Activated naive CD8-positive, alpha-beta T cell treated with anti-CD3 and anti-CD28 coated beads for 36 hours (primary cell): ENCODE measurements at regions not wholly inside any gene's neighbourhood (a gene's known extent, or its start where the extent isn't known, plus 50 kb on each side); places are given as distances from the start of the nearest gene placed in this dataset.
"Not testable (repeated sequence)": the region's sequence is repeated elsewhere in the genome, so short reads cannot be mapped to it uniquely, and the experiment has no call there.

Experiments used
- DNase-seq: peaks from one replicate; pipeline ENCODE4 v3.0.0; 2021
- H3K27ac Mint-ChIP-seq: one replicate; pipeline ENCODE4 v1.8.0; 2022; ENCODE audit warnings: mild to moderate bottlenecking, moderate library complexity, mixed read lengths
- H3K27me3 Mint-ChIP-seq: one replicate; pipeline ENCODE4 v1.8.0; 2022; ENCODE audit warnings: mild to moderate bottlenecking, mixed read lengths
- H3K36me3 Mint-ChIP-seq: one replicate; pipeline ENCODE4 v1.8.0; 2021; ENCODE audit warnings: mild to moderate bottlenecking, mixed read lengths
- H3K4me1 Mint-ChIP-seq: one replicate; pipeline ENCODE4 v1.8.0; 2021; ENCODE audit warnings: mixed read lengths
- H3K4me3 Mint-ChIP-seq: one replicate; pipeline ENCODE4 v1.8.0; 2022; ENCODE audit warnings: mild to moderate bottlenecking, moderate library complexity, mixed read lengths
- H3K9me3 Mint-ChIP-seq: one replicate; pipeline ENCODE4 v1.8.0; 2022; ENCODE audit warnings: mixed read lengths

DNA sequence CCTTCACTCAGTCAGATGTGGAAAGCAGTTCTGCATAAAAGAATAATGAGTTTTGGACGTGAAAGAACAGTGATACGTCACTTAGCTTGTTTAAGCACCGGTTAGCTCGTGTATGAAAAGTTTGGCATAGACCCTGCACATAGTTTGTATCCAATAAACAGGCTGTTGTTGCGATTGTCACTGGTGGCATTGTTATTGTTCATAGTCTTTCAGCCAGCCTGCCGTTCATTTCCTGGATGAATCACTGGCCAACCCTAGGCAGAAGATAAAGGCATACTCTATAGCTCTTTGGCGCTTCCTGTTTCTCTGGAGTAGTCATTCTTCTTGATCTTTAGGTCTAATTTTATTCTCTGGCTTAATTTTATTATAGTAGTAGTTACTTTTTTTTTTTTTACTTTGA, 57.8 kb upstream of the ANKRD30A start:
- Mint-ChIP-seq H3K27me3 (no peaks in the 10 kb centered on the region), H3K9me3 (peaks cover 19% of the 10 kb centered on the region), H3K4me1 (no peaks in the 10 kb centered on the region), H3K27ac (no peak overlapping the region), H3K4me3 (no peak overlapping the region), H3K36me3 (no peaks in the 10 kb centered on the region)
- no peak for DNase-seq

DNA sequence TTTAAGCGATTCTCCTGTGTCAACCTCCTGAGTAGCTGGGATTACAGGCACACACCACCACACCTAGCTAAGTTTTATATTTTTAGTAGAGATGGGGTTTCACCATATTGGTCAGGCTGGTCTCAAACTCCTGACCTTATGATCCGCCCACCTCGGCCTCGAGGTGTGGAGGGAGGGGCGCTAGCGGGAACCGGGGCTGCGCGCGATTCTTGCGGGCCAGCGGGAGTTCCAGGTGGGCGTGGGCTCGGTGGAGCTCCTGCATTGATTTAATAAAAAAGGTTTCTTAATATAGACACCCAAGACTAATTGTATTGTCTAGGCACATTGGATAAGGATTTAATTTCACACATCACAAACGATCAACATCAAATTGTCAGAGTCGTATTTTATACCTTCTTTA, 63.1 kb upstream of the ANKRD30A start:
- H3K27me3 Mint-ChIP-seq, H3K4me1 Mint-ChIP-seq, H3K9me3 Mint-ChIP-seq, H3K36me3 Mint-ChIP-seq, H3K4me3 Mint-ChIP-seq, H3K27ac Mint-ChIP-seq, DNase-seq: not testable (repeated sequence)

DNA sequence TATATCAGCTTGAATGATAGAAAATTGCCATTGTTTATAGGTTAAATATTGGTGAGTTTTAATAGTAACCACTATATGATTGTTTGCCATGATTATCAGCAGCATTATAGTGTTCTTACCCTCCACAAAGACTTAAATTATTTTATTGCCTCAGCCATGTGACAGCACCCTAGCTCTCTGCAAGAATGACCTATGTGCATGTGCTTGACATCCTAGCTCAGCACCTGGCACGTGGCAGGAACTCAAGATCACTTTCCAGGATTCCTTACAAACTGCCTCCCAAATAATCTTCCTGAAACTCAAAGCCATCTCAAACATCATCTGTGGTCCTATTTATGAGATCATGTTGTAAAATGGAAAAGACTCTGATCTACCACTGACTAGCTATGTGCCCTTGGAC, 68.1 kb upstream of the ANKRD30A start:
- no peak for DNase-seq
- Mint-ChIP-seq H3K27me3 (no peaks in the 10 kb centered on the region), H3K36me3 (no peaks in the 10 kb centered on the region), H3K9me3 (peaks cover 5% of the 10 kb centered on the region), H3K27ac (no peak overlapping the region), H3K4me3 (no peak overlapping the region), H3K4me1 (no peaks in the 10 kb centered on the region)

DNA sequence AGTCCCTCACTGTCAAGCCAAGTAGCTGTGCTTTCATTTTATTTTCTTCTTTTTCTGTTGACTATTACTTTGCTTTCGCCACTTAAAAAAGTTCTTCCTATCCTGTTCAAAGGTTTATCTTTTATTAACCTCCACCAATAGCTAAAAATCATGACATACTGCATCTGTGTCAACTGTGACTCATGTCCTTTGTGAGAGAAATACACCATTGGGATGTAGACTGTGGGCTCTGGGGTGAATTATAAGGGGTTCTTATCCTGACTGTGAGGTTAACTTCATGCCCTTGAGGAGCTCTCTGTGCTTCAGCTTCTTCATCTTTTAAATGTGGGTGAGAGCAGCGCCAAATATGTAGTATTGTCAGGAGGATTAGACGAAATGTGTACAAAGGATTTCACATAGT, 71.9 kb upstream of the ANKRD30A start:
- Mint-ChIP-seq H3K4me3 (no peak overlapping the region), H3K27ac (no peak overlapping the region)

DNA sequence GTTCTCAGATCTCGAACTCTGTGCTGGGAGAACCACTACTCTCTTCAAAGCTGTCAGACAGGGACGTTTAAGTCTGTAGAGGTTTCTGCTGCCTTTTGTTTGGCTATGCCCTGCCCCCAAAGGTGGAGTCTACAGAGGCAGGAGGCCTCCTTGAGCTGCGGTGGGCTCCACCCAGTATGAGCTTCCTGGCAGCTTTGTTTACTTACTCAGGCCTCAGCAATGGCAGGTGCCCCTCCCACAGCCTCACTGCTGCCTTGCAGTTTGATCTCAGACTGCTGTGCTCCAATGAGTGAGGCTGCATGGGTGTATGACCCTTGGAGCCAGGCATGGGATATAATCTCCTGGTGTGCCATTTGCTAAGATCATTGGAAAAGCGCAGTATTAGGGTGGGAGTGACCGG, 75.4 kb upstream of the ANKRD30A start:
- DNase-seq, H3K27me3 Mint-ChIP-seq, H3K4me1 Mint-ChIP-seq, H3K9me3 Mint-ChIP-seq, H3K4me3 Mint-ChIP-seq, H3K27ac Mint-ChIP-seq, H3K36me3 Mint-ChIP-seq: not testable (repeated sequence)

More for the DNA sequence above, 71.9 kb upstream of the ANKRD30A start:
- Mint-ChIP-seq H3K9me3 (peaks cover 4% of the 10 kb centered on the region), H3K36me3 (no peaks in the 10 kb centered on the region), H3K4me1 (no peaks in the 10 kb centered on the region), H3K27me3 (no peaks in the 10 kb centered on the region)
- DNase-seq, result no peak

DNA sequence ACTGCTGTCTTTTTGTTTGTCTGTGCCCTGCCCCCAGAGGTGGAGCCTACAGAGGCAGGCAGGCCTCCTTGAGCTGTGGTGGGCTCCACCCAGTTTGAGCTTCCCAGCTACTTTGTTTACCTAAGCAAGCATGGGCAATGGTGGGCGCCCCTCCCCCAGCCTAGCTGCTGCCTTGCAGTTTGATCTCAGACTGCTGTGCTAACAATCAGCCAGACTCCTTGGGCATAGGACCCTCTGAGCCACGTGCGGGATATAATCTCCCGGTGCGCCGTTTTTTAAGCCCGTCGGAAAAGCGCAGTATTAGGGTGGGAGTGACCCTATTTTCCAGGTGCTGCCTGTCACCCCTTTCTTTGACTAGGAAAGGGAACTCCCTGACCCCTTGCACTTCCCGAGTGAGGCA, 81.1 kb upstream of the ANKRD30A start:
- H3K36me3 Mint-ChIP-seq, H3K27ac Mint-ChIP-seq, H3K27me3 Mint-ChIP-seq, H3K4me3 Mint-ChIP-seq, H3K4me1 Mint-ChIP-seq, DNase-seq, H3K9me3 Mint-ChIP-seq: not testable (repeated sequence)

DNA sequence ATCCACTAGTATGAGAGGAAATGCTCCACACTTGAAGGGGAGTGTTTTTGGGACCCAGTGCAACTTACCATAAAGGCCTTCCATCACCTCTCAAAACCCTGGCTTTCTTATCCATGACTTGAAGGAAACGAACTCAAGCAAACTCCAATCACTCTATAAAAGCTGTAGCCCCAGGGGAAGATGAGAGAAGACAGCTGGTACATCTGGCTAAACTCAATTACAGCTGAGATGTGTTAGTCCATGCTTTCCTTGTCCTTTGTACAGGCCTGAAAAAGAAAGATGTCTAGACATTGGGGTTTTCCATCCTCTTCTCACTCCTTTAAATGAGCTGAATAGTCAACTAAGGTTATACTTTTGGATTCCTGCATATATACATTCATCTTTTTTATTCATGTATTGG, 89.5 kb upstream of the ANKRD30A start:
- DNase-seq, result no peak
- Mint-ChIP-seq H3K9me3 (peaks cover 9% of the 10 kb centered on the region), H3K27ac (no peak overlapping the region), H3K4me1 (no peaks in the 10 kb centered on the region), H3K4me3 (no peak overlapping the region), H3K36me3 (no peaks in the 10 kb centered on the region), H3K27me3 (no peaks in the 10 kb centered on the region)

DNA sequence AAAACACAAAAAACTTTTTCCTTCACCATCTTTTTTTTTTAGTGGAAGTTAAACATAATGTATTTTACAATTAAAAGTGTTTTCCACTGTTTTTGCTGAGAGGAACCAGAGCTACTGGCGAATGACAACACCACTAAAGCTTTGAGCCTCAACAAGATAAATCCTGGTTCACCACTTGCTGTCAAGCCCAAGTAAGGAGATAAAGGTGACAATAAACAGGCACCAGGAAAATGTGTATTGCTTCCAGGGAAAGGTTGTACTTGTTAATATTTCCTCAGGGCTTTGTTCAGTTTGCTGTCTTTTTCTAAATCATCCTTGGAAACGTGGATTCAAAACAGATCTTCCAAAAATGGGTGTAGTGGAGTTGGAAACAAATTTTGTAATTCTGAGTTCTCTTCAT, 109.9 kb upstream of the ANKRD30A start:
- H3K4me3 Mint-ChIP-seq, result no peak overlapping the region
- no peaks in the 10 kb centered on the region for H3K4me1 Mint-ChIP-seq
- no peaks in the 10 kb centered on the region for H3K27me3 Mint-ChIP-seq
- no peak for DNase-seq
- no peak overlapping the region for H3K27ac Mint-ChIP-seq
- peaks cover 7% of the 10 kb centered on the region for H3K9me3 Mint-ChIP-seq
- no peaks in the 10 kb centered on the region for H3K36me3 Mint-ChIP-seq

DNA sequence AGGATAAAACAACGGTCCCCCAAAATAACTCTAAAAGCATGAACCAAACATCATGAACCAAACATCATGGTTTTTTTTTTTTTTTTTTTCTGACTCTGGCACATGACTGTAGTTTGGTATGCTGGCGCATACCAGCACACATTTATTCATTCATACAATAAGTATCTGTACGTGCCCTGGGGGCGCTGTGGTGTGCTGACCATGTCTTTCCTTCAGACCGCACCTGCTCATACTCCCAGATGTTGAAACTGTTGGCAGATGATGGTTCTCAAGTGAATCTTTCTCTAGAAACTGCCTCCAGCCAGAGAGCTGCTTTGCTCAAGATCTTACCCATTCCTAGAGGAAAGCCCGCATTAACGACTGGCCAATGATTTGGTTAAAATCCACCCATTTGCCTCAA, 114.7 kb upstream of the ANKRD30A start:
- Mint-ChIP-seq H3K27me3 (no peaks in the 10 kb centered on the region), H3K4me3 (no peak overlapping the region), H3K4me1 (no peaks in the 10 kb centered on the region), H3K9me3 (peaks cover 7% of the 10 kb centered on the region), H3K27ac (no peak overlapping the region), H3K36me3 (no peaks in the 10 kb centered on the region)
- DNase-seq, result no peak

DNA sequence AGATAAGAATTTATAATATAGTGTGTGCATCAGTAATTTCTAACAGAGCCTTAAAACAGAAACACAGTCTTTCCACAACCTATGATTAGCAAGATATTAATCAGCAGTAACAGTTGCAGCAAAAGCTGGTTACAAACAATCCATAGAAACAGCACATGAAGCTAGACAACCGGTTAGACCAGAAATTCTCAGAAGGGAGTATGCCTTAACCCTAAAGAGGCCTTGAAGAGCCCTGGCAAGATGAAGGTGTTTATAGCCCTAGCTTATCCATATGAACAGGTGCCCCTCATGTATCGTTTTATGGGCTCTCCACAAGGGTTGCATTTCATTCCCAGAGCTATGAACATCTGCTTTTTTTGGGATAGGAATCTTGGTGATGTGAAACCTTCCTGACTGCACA, 117.1 kb upstream of the ANKRD30A start:
- not testable (repeated sequence) for H3K27ac Mint-ChIP-seq, H3K9me3 Mint-ChIP-seq, H3K27me3 Mint-ChIP-seq, H3K36me3 Mint-ChIP-seq, H3K4me1 Mint-ChIP-seq, H3K4me3 Mint-ChIP-seq, DNase-seq

DNA sequence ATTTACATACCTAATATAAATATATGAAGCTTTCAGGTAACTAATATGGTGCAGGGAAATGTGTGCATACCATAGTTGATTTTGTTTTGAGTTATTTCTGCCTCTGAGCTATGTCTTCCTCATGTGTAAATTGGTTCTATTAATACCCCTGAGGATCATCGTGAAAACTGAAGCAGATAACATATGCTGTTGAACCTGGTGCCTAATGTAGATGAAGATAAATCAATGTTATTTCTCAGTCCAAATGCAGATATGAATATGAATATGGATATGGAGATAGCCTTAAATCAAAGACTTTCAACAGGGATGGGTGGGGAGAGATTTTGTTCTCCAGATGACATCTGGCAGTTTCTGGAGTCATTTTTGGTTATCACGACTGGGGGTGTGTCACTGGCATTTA, 122.3 kb upstream of the ANKRD30A start:
- H3K9me3 Mint-ChIP-seq, result no peaks in the 10 kb centered on the region
- no peaks in the 10 kb centered on the region for H3K4me1 Mint-ChIP-seq
- no peaks in the 10 kb centered on the region for H3K27me3 Mint-ChIP-seq
- H3K4me3 Mint-ChIP-seq, result no peak overlapping the region
- no peaks in the 10 kb centered on the region for H3K36me3 Mint-ChIP-seq
- no peak for DNase-seq
- H3K27ac Mint-ChIP-seq, result no peak overlapping the region

DNA sequence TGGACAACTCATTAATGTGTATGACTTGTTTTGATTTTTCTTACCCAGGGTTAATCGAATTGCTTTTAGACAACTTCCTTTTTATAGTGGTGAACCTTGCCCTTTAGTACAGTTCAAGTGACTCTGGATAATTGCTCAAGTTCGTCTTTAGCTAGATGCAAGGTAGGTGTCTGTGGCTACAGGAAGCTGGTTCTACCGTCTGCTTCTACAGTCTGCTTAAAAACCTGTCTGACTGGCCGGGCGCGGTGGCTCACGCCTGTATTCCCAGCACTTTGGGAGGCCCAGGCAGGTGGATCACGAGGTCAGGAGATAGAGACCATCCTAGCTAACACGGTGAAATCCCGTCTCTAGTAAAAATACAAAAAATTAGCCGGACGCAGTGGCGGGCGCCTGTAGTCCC, 129.6 kb upstream of the ANKRD30A start:
- not testable (repeated sequence) for H3K4me1 Mint-ChIP-seq, H3K27me3 Mint-ChIP-seq, H3K9me3 Mint-ChIP-seq, H3K36me3 Mint-ChIP-seq, H3K4me3 Mint-ChIP-seq, H3K27ac Mint-ChIP-seq, DNase-seq

DNA sequence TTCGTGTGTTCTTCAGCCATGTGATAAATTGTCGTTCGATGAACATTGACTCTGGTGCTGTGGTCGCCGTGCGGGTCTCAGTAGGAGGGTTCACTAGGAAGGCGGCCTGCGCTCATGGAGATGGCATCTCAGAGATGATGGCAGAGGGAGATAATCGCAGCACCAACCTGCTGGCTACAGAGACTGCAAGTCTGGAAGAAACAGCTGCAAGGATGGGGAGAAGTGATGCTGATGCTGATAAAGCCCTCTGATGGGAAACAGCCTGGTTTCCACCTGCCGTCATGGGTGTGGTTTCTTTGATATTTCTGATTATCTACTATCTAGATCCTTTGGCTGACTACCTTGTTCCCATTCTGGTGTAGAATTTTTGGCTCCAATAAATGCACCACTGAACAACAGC, 130.5 kb upstream of the ANKRD30A start:
- no peak for DNase-seq
- H3K36me3 Mint-ChIP-seq, result no peaks in the 10 kb centered on the region
- no peaks in the 10 kb centered on the region for H3K27me3 Mint-ChIP-seq
- no peaks in the 10 kb centered on the region for H3K4me1 Mint-ChIP-seq
- peaks cover 5% of the 10 kb centered on the region for H3K9me3 Mint-ChIP-seq
- H3K4me3 Mint-ChIP-seq, result no peak overlapping the region
- H3K27ac Mint-ChIP-seq, result no peak overlapping the region

DNA sequence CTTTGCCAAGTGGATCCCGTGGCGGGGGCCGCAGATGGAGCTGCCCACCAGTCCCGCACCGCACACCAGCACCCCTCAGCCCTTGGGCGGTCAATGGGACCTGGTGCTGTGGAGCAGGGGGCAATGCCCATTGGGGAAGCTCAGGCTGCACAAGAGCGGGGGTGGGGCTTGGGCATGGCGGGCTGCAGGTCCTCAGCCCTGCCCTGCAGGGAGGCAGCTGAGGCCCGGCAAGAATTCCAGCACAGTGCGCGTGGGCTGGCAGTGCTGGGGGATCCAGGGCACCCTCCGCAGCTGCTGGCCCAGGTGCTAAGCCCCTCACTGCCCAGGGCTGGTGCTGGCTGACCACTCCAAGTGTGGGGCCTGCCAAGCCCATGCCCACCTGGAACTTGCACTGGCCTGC, 136.2 kb upstream of the ANKRD30A start:
- no peak overlapping the region for H3K4me3 Mint-ChIP-seq
- H3K36me3 Mint-ChIP-seq, result no peaks in the 10 kb centered on the region
- H3K4me1 Mint-ChIP-seq, result no peaks in the 10 kb centered on the region
- H3K27ac Mint-ChIP-seq, result no peak overlapping the region
- DNase-seq, result no peak
- no peaks in the 10 kb centered on the region for H3K27me3 Mint-ChIP-seq
- peaks cover 4% of the 10 kb centered on the region for H3K9me3 Mint-ChIP-seq

DNA sequence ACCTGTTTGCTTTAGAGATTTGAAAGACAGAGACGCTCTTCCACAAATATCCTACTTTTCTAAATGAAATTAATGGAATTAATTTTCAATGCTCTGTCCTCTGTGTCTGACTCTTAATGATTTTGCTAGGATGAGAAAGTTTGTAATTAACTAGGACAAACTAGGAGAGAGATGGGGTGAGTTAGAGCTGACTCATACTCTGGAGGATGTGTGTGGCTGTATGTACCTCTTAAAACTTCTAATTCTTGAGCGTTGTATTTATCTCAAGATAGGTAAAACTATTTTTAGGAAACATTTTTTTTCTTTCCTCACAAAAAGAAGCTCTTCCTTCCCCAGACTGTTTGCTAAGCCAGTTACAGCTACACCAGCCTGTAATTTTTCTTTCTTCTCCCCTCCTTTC, 178.8 kb upstream of the ANKRD30A start:
- no peaks in the 10 kb centered on the region for H3K27me3 Mint-ChIP-seq
- no peak overlapping the region for H3K4me3 Mint-ChIP-seq
- H3K9me3 Mint-ChIP-seq, result peaks cover 12% of the 10 kb centered on the region
- no peak for DNase-seq
- H3K27ac Mint-ChIP-seq, result no peak overlapping the region
- no peaks in the 10 kb centered on the region for H3K36me3 Mint-ChIP-seq
- H3K4me1 Mint-ChIP-seq, result no peaks in the 10 kb centered on the region

DNA sequence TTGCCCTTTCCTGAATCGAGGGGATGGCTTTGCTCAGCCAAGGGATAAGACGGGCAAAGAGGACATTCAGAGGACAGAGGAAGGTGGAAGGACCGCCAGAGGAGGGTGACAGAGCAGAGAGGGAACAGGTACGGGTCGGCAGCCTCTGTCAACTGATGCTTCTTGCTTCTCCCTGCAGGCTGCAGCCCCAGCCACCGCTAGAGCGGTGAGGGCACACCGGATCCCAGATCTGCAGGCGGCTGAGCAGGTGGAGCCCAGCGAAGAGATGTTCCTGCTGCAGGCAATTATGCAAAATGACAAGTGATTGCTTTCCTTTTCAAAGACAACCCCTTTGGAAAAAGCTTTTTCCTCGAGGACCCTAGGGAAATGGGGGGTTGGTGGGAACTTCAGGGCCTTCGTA, 181.9 kb upstream of the ANKRD30A start:
- no peaks in the 10 kb centered on the region for H3K36me3 Mint-ChIP-seq
- no peak overlapping the region for H3K4me3 Mint-ChIP-seq
- peaks cover 11% of the 10 kb centered on the region for H3K9me3 Mint-ChIP-seq
- no peaks in the 10 kb centered on the region for H3K27me3 Mint-ChIP-seq
- H3K4me1 Mint-ChIP-seq, result no peaks in the 10 kb centered on the region
- no peak overlapping the region for H3K27ac Mint-ChIP-seq
- DNase-seq, result no peak

DNA sequence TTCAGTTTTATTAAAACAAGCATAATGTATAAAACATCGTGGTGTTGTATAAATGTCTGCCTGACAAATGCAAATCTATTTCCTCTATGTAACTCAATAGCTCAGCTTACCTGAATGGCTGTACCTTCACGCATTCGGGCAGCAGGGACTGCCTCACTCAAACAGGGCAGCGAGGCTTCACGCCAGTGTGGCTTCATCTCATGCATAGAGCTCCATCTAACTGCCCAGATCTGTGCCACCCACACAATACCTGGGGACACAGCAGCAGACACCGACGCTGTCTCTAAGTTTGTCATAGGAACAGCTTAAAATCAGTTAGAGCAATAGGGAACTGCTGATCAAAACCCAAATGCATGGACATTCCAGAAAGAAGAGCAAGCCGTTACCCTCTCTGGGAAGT, 182.8 kb upstream of the ANKRD30A start:
- no peak overlapping the region for H3K27ac Mint-ChIP-seq
- H3K9me3 Mint-ChIP-seq, result peaks cover 11% of the 10 kb centered on the region
- H3K27me3 Mint-ChIP-seq, result no peaks in the 10 kb centered on the region
- no peaks in the 10 kb centered on the region for H3K36me3 Mint-ChIP-seq
- no peak for DNase-seq
- H3K4me3 Mint-ChIP-seq, result no peak overlapping the region
- H3K4me1 Mint-ChIP-seq, result no peaks in the 10 kb centered on the region
